ENCODE measurements at regions not wholly inside any gene's neighbourhood (a gene's known extent, or its start where the extent isn't known, plus 50 kb on each side); places are given as distances from the start of the nearest gene placed in this dataset.

DNA sequence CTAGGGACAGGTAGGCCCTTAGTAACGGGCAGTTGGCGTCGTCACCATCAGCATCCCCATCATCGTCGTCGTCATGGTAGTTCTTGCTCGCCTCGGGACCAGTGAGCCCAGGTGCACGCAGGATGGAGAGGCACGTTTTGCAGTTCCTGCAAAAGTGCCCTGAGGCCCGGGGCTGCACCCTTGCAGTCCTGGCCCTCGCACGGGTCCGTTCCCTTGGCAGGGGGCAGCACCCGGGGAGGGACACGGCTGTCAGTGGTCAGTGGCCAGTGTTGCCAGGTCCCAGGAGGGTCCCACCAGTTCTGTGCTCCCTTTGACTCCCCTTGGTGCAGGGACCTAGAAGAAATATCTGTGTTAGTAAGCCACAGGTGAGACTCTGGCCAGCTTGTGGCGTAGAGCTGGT, 243.9 kb upstream of the CIBAR2 start:
- TF ChIP-seq, protein P1, sequence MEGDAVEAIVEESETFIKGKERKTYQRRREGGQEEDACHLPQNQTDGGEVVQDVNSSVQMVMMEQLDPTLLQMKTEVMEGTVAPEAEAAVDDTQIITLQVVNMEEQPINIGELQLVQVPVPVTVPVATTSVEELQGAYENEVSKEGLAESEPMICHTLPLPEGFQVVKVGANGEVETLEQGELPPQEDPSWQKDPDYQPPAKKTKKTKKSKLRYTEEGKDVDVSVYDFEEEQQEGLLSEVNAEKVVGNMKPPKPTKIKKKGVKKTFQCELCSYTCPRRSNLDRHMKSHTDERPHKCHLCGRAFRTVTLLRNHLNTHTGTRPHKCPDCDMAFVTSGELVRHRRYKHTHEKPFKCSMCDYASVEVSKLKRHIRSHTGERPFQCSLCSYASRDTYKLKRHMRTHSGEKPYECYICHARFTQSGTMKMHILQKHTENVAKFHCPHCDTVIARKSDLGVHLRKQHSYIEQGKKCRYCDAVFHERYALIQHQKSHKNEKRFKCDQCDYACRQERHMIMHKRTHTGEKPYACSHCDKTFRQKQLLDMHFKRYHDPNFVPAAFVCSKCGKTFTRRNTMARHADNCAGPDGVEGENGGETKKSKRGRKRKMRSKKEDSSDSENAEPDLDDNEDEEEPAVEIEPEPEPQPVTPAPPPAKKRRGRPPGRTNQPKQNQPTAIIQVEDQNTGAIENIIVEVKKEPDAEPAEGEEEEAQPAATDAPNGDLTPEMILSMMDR (IDR thresholded peaks at IDR 0.05) = no peak
- TF ChIP-seq POLR2A (IDR thresholded peaks at IDR 0.05) = no peak

Measured in lower leg skin (tissue), 3 donors.